Tibial nerve (tissue), 4 donors: ENCODE measurements at regions not wholly inside any gene's neighbourhood (a gene's known extent, or its start where the extent isn't known, plus 50 kb on each side); places are given as distances from the start of the nearest gene placed in this dataset.

Experiments
- DNase-seq, 2 donors: peaks; one replicate each; pipeline ENCODE4 v3.0.0-alpha.2; 2019; ENCODE audit warnings: low spot score in 2 of 2
- H3K27ac ChIP-seq, 4 donors: fragments of 200-600 bp; sonication (generic) in 3 of 4; one replicate each; pipeline ENCODE4 v1.5.1; 2017 to 2019; ENCODE audit warnings: mild to moderate bottlenecking in 1 of 4
- H3K27me3 ChIP-seq, 2 donors: fragments of 200-600 bp; sonication (generic) in 1 of 2; one replicate each; pipeline versions ENCODE4 v1.5.1 to v1.6.0; 2017 to 2019
- H3K36me3 ChIP-seq, 3 donors: fragments of 200-600 bp; sonication (generic); one replicate each; pipeline ENCODE4 v1.5.1; 2018 to 2019
- H3K4me1 ChIP-seq, 4 donors: fragments of 200-600 bp; sonication (generic) in 3 of 4; one replicate each; pipeline ENCODE4 v1.5.1; 2017 to 2019
- H3K4me3 ChIP-seq, 4 donors: fragments of 200-600 bp; sonication (generic) in 3 of 4; one replicate each; pipeline ENCODE4 v1.5.1; 2017 to 2019; ENCODE audit warnings: mild to moderate bottlenecking in 1 of 4, moderate library complexity in 1 of 4
- H3K9me3 ChIP-seq, 4 donors: fragments of 200-600 bp; sonication (generic) in 3 of 4; one replicate each; pipeline ENCODE4 v1.5.1; 2017 to 2019
- CTCF ChIP-seq, 5 experiments: fragments of 200-600 bp in 3 of 5; fragments of 450-650 bp in 2 of 5; sonication (generic) in 3 of 5; IDR thresholded peaks; one replicate each; pipeline ENCODE4 v1.5.1; 2016 to 2019; ENCODE audit warnings: antibody characterized with exemption in 5 of 5, mild to moderate bottlenecking in 3 of 5, moderate library complexity in 2 of 5
- EP300 ChIP-seq, 2 donors: sonication (generic); formaldehyde crosslinking; IDR thresholded peaks; one replicate each; pipeline ENCODE4 v1.6.1; 2017; ENCODE audit warnings: antibody characterized with exemption in 2 of 2, mild to moderate bottlenecking in 1 of 2
- POLR2A ChIP-seq, 2 donors: fragments of 450-650 bp; IDR thresholded peaks; one replicate each; pipeline ENCODE4 v1.6.1; 2017; ENCODE audit warnings: antibody characterized with exemption in 2 of 2, mild to moderate bottlenecking in 2 of 2, moderate library complexity in 2 of 2
- WGBS, 2 donors: methylation state at CpG; one replicate each; pipeline ENCODE4 v1.1.5; 2018; 5-methylcytosine and 5-hydroxymethylcytosine counted together

DNA sequence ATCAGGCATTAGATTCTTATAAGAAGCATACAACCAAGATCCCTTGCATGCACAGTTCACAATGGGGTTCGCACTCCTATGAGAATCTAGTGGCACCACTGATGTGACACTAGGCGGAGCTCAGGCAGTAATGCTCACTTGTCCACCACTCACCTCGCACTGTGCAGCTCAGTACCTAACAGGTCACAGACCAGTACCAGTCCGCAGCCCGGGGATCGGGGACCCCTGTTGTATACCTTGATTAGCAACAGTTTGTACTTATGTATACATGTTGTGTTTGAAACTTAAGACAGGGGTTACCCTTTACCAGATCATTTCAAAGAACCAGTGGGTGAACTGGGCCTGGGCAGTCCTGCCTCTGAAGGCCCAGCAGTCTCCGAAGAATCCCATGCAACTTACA is 103.7 kb downstream of the PMP22 start:
- no peaks in the 10 kb centered on the region for H3K27me3 ChIP-seq
- 94 to 97% methylated on average over 7 of the region's 7 CpGs for WGBS, 2 donors
- TF ChIP-seq CTCF (IDR thresholded peaks at IDR 0.05): no peak
- TF ChIP-seq EP300 (IDR thresholded peaks at IDR 0.05): no peak
- no peak for DNase-seq
- no peak overlapping the region for H3K4me3 ChIP-seq
- no peaks in the 10 kb centered on the region for H3K4me1 ChIP-seq
- no peaks in the 10 kb centered on the region for H3K36me3 ChIP-seq
- no peaks in the 10 kb centered on the region for H3K9me3 ChIP-seq
- no peak overlapping the region for H3K27ac ChIP-seq

GRCh38 chr17:15157051-15157450 is 108.1 kb downstream of the PMP22 start:
- TF ChIP-seq EP300 (IDR thresholded peaks at IDR 0.05) (no peak), POLR2A (IDR thresholded peaks at IDR 0.05) (no peak), CTCF (IDR thresholded peaks at IDR 0.05) (no peak)
- WGBS, 2 donors: 46 to 49% methylated on average over 5 of the region's 5 CpGs
- no peak for DNase-seq
- Histone ChIP-seq H3K9me3 (no peaks in the 10 kb centered on the region), H3K4me3 (no peak overlapping the region), H3K27me3 (no peaks in the 10 kb centered on the region), H3K4me1 (peaks cover 0 to 15% (median 3%) of the 10 kb centered on the region in 4 donors), H3K27ac (no peak overlapping the region), H3K36me3 (no peaks in the 10 kb centered on the region)

- Histone ChIP-seq H3K27ac (no peak overlapping the region), H3K27me3 (no peaks in the 10 kb centered on the region), H3K4me1 (peaks cover 0 to 15% (median 3%) of the 10 kb centered on the region in 4 donors), H3K9me3 (no peaks in the 10 kb centered on the region), H3K4me3 (no peak overlapping the region), H3K36me3 (no peaks in the 10 kb centered on the region)
- WGBS, 2 donors: 94% methylated on average over 2 of the region's 2 CpGs
- TF ChIP-seq POLR2A (IDR thresholded peaks at IDR 0.05) (no peak), EP300 (IDR thresholded peaks at IDR 0.05) (no peak), CTCF (IDR thresholded peaks at IDR 0.05) (no peak)
- no peak for DNase-seq
These were observed 110.5 kb downstream of the PMP22 start for GRCh38 chr17:15154618-15155017.

GRCh38 chr17:15145621-15146020 is 119.5 kb downstream of the PMP22 start:
- no peak for DNase-seq
- no peaks in the 10 kb centered on the region for H3K27me3 ChIP-seq
- WGBS, 2 donors: 62 to 63% methylated on average over 5 of the region's 5 CpGs
- H3K36me3 ChIP-seq: no peaks in the 10 kb centered on the region
- no peaks in the 10 kb centered on the region for H3K4me1 ChIP-seq
- no peak overlapping the region for H3K4me3 ChIP-seq
- no peak for TF ChIP-seq EP300 (IDR thresholded peaks at IDR 0.05)
- no peak for TF ChIP-seq CTCF (IDR thresholded peaks at IDR 0.05)
- no peak for TF ChIP-seq POLR2A (IDR thresholded peaks at IDR 0.05)
- H3K27ac ChIP-seq: no peak overlapping the region
- H3K9me3 ChIP-seq: no peaks in the 10 kb centered on the region

GRCh38 chr17:15143524-15143923 is 121.6 kb downstream of the PMP22 start:
- no peaks in the 10 kb centered on the region for H3K4me1 ChIP-seq
- TF ChIP-seq CTCF (IDR thresholded peaks at IDR 0.05): no peak
- no peak for TF ChIP-seq EP300 (IDR thresholded peaks at IDR 0.05)
- TF ChIP-seq POLR2A (IDR thresholded peaks at IDR 0.05): no peak
- WGBS, 2 donors: 79 to 89% methylated on average over 6 of the region's 6 CpGs
- no peak for DNase-seq
- H3K4me3 ChIP-seq: no peak overlapping the region
- H3K27me3 ChIP-seq: no peaks in the 10 kb centered on the region
- no peak overlapping the region for H3K27ac ChIP-seq
- H3K36me3 ChIP-seq: no peaks in the 10 kb centered on the region
- no peaks in the 10 kb centered on the region for H3K9me3 ChIP-seq
